NCI-H2196 (cell line): ENCODE measurements at regions not wholly inside any gene's neighbourhood (a gene's known extent, or its start where the extent isn't known, plus 50 kb on each side); places are given as distances from the start of the nearest gene placed in this dataset.

Experiments used
- DNase-seq: peaks from one replicate; lab custom pipeline; 2025; ENCODE audit not compliant: unreplicated experiment; lab: John Stamatoyannopoulos, UW

DNA sequence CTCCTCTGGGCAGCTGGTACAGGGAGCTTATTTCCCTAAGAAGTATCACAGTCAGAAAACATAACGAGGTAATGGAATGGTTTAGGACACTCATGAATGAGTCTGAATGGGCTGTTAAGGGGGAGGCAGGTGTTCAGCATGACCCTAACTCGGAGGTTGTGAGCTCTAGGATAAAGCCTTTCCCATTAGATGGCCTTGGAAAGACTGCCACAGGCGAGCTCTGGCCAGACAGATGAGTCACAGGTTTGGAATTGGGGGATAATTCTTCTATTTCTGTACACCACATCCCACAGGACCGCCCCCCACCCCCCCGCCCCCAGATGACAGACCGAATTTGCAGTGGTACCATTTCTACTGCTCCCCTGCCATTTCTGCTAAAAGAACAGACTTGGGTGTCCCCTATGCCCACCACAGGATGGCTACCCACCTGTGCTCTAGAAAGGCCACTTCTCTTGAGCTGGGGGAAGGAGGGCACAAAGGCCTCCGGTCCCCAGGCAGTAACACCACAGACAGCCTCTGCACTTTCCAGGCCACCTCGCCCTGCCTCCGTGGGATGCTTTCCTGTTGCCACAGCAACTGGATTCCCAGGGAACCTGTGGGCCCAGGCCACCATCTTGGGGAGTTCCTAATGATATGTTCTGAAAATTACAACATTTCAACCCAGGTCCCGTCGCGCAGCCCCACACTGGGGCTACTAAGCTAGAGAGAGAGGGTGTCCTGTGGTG, 76.7 kb downstream of the TRIM29 start:
- no peak for DNase-seq

GRCh38 chr11:120060512-120060911, 77.4 kb downstream of the TRIM29 start:
- no peak for DNase-seq

DNA sequence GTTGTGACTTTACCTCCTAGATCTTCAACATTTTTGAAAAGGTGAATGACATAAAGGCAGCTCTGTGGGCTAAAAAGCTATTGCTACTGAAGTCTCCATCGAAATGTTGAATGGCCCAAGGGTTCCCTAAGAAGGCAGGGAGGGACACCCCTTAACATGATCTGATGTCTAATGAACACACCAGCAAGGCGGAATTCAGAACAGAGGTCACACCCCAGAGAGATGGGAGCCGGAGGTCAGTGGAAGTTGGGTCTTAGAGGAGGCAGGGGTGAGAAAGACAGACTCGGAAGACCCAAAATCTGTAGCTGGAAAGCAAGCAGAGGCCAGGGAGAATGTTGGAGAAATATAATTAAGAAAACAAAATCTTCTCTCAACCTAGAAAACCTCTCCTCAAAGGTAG, 79.0 kb downstream of the TRIM29 start:
- no peak for DNase-seq

- no peak for DNase-seq
Observed at GRCh38 chr11:120057595-120058581, 80.0 kb downstream of the TRIM29 start.

- DNase-seq = no peak
Observed at GRCh38 chr11:120057028-120057330, 80.9 kb downstream of the TRIM29 start.

- DNase-seq = no peak
Observed at GRCh38 chr11:120056301-120057027, 81.4 kb downstream of the TRIM29 start.

GRCh38 chr11:120055646-120056045, 82.3 kb downstream of the TRIM29 start:
- no peak for DNase-seq

GRCh38 chr11:120054753-120055045, 83.2 kb downstream of the TRIM29 start:
- DNase-seq = no peak

DNA sequence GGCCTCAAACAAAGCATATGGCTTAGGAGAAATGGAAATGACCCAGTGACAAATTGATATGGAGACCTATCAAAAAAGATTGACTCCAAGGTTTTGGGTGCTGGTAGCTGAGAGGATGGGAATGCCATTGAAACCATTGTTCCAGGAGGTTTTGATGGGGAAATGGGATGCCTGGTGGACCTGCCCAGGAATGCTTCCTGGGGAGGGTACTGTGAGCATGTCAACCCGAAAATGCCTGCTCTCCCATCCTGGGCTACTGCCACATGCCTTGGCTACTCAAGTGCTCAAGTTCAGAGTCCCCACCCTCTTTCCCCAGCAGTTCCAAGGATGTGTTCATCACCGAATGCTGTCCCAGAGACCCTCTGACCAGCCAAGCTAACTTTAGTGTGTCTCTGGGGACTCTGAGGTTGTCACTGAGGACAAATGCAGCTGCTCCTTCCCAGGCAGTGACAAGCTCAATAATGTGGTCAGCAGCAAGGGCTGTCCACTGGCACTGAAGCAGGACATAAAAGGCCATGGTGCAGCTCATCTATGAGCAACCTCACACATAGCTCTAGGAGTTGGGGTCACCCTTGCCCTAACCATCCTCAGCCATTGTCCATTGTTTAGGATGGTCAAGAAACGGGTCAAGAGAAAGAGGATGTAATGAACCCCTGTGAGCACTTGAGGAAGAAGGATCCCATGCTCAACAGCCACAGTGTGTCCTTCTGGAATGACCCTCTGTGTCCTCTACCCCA, 83.7 kb downstream of the TRIM29 start:
- no peak for DNase-seq

DNA sequence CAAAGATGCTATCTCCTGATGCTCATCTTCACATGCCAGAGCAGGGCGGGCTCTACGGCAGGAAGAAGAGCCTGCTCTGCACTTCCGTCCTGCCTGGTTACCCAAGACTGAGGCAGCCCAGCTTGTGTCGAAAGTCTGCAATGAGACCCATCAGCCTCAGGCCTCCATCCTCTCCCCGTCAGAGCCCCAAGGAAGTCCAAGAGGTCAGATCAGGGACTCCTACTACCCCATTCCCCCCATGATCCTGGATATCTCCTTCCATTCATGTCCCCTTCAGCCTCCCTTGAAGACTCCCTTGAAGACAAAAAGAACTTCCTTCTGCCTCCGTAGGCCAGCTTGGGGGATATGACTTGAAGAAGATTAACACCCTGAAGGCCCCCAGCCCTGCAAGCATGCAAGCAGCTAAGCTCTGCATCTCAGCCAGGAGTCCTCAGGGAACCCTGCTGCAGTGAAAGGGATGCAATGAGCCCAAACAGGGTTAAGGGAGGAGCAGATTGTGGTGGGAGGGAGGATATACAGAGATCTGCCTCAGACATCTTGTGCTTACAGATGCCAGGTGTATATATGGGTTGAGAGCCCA, 85.6 kb downstream of the TRIM29 start:
- DNase-seq = no peak

DNA sequence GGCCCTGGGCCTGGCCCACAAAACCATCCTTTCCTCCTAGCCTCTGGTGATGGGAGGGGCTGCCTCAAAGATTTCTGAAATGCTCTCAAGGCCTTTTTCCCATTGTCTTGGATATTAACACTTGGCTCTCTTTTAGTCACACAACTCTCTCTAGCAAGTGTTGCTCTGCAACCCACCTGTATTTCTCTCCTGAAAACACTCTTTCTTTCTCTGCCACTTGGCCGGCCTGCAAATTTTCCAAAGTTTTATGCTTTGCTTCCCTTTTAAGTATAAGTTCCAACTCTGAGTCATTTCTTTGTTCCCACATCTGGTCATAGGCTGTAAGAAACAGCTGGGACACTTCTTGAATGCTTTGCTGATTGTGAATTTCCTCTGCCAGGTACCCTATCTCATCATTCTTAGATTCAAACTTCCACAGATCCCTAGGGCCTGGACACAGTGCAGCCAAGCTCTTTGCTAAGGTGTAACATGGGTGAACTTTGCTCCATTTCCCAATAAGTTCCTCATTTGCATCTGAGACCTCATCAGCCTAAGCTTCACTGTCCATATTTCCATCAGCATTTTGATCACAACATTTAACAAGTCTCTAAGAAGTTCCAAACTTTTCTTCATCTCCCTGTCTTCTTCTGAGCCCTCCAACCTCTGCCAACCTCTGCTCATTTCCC, 93.8 kb downstream of the TRIM29 start:
- no peak for DNase-seq

DNA sequence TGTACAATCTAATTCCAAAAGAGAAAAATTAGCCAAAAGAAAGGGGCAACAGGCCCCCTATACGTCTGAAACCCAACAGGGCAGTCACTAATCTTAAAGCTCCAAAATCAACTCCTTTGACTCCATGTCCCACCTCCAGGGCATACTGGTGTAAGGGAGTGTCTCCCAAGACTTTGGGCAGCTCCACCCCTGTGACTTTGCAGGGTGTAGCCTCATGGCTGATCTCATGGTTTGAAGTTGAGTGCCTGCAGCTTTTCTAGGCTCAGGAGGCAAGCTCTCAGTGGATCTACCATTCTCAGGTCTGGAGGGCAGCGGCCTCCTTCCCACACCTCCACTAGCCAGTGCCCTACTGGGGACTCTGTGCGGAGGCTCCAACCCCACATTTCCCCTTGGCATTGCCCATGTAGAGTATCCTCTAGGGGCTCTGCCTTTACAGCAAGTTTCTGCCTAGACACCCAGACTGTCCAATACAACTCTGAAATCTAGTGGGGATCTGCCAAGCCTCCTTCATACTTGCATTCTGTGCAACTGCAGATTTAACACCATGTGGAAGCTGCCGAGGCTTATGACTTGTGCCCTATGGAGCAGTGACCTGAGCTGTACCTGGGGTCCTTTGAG, 94.5 kb downstream of the TRIM29 start:
- no peak for DNase-seq

DNA sequence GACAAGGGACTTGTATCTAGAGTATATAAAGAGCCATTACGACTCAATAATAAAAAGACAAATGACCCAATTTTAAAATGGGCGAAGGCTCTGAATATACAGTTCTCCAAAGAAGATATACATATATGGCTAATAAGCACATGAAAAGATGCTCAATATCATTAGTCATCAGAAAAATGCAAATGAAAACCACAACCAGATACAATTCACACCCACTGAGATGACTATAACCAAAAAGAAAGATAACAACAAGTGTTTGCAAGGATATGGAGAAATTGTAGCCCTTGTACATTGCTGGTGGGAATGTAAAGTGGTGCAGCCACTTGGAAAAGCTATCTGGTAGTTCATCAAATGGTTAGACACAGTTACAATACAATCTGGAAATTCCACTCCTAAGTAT, 96.3 kb downstream of the TRIM29 start:
- DNase-seq = no peak

GRCh38 chr11:120040151-120040840, 97.6 kb downstream of the TRIM29 start:
- no peak for DNase-seq

DNA sequence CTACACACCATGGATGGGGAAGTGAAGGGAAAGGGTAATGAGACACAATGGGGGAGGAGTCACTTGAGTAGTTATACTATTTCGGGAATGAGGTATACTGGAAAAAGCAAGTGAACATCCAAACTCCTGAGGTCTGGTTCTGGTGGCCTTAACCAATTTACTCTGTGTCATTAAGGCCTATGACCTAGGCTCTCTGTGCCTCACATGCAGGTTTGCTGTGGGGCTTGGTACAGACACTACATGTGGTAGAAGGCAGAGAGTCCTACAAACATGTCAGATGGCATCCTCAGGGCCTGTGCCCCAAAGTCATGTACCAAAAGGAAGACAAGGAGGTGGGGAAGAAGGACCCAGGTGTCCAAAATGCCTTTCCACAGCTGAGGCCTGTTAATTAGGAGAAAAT, 98.9 kb downstream of the TRIM29 start:
- no peak for DNase-seq

GRCh38 chr11:120037111-120037510, 100.8 kb downstream of the TRIM29 start:
- DNase-seq = no peak

- DNase-seq = no peak
Observed at GRCh38 chr11:120035756-120036155, 102.2 kb downstream of the TRIM29 start.

GRCh38 chr11:120034881-120035630, 102.9 kb downstream of the TRIM29 start:
- DNase-seq = no peak
